HEK293 (cell line): ENCODE measurements at regions not wholly inside any gene's neighbourhood (a gene's known extent, or its start where the extent isn't known, plus 50 kb on each side); places are given as distances from the start of the nearest gene placed in this dataset.

Experiments used
- CTCF ChIA-PET: fragments of 350-600 bp; formaldehyde crosslinking; extraction: SDS; loops from one replicate; lab custom pipeline; 2021; ENCODE audit warnings: antibody characterized with exemption; lab: Yijun Ruan, JAX
- POLR2A ChIA-PET: fragments of 300-600 bp; formaldehyde crosslinking; extraction: SDS; loops from one replicate; lab custom pipeline; 2020; ENCODE audit warnings: antibody characterized with exemption, inconsistent platforms; lab: Yijun Ruan, JAX
- H3K27ac ChIP-seq: fragments of 200-500 bp; sonication (Bioruptor generic); 2 replicates; pipeline ENCODE4 v1.5.1; 2014; ENCODE audit warnings: low read depth, low read length, control low read depth, inconsistent platforms; ENCODE audit errors: extremely low read depth
- H3K36me3 ChIP-seq, 2 experiments: fragments of 200-500 bp in 1 of 2; sonication (Bioruptor generic) in 1 of 2; 1 replicate in 1 of 2; 2 replicates in 1 of 2; pipeline ENCODE4 v1.5.1; 2014 to 2017; ENCODE audit warnings: inconsistent platforms in 2 of 2, low read length in 2 of 2; ENCODE audit not compliant: control insufficient read depth in 2 of 2, insufficient read depth in 1 of 2
- H3K4me1 ChIP-seq: fragments of 200-500 bp; sonication (Bioruptor generic); 2 replicates; pipeline ENCODE4 v1.5.1; 2014; ENCODE audit warnings: mild to moderate bottlenecking, low read length, inconsistent platforms; ENCODE audit not compliant: control insufficient read depth, insufficient read depth
- H3K4me3 ChIP-seq: 2 replicates; pipeline ENCODE4 v1.5.1; 2011; ENCODE audit warnings: low read depth, mild to moderate bottlenecking, control low read depth, low read length, moderate library complexity
- H3K9me3 ChIP-seq: fragments of 200-500 bp; sonication (Bioruptor generic); 2 replicates; pipeline ENCODE4 v1.5.1; 2014; ENCODE audit warnings: low read depth, low read length, inconsistent platforms; ENCODE audit not compliant: control insufficient read depth, insufficient read depth
- KLF1 ChIP-seq: fragments of 450-650 bp; formaldehyde crosslinking; IDR thresholded peaks from 2 replicates; pipeline ENCODE4 v1.5.1; 2016; ENCODE audit warnings: missing biosample characterization, missing genetic modification characterization
- KLF16 ChIP-seq: fragments of 450-650 bp; formaldehyde crosslinking; IDR thresholded peaks from 2 replicates; pipeline ENCODE4 v1.5.1; 2017; ENCODE audit warnings: missing biosample characterization, missing genetic modification characterization
- MYNN ChIP-seq: fragments of 450-650 bp; formaldehyde crosslinking; IDR thresholded peaks from 2 replicates; pipeline ENCODE4 v1.5.1; 2016; ENCODE audit warnings: missing biosample characterization, missing genetic modification characterization, borderline replicate concordance
- MZF1 ChIP-seq: fragments of 450-650 bp; formaldehyde crosslinking; IDR thresholded peaks from 2 replicates; pipeline ENCODE4 v1.5.1; 2017; ENCODE audit warnings: missing biosample characterization, missing genetic modification characterization, borderline replicate concordance
- PRDM1 ChIP-seq: fragments of 450-650 bp; formaldehyde crosslinking; IDR thresholded peaks from 2 replicates; pipeline ENCODE4; 2016; ENCODE audit warnings: missing biosample characterization, missing genetic modification characterization
- YY2 ChIP-seq: fragments of 450-650 bp; formaldehyde crosslinking; IDR thresholded peaks from 2 replicates; pipeline ENCODE4 v1.5.1; 2016; ENCODE audit warnings: missing biosample characterization, missing genetic modification characterization
- ZBTB48 ChIP-seq: fragments of 450-650 bp; formaldehyde crosslinking; IDR thresholded peaks from 2 replicates; pipeline ENCODE4 v1.5.1; 2016; ENCODE audit warnings: missing biosample characterization, missing genetic modification characterization
- ZBTB8A ChIP-seq: fragments of 450-650 bp; formaldehyde crosslinking; IDR thresholded peaks from 2 replicates; pipeline ENCODE4 v1.5.1; 2016; ENCODE audit warnings: missing biosample characterization, missing genetic modification characterization
- ZFP37 ChIP-seq: fragments of 450-650 bp; formaldehyde crosslinking; IDR thresholded peaks from 2 replicates; pipeline ENCODE4 v1.5.1; 2016; ENCODE audit warnings: missing biosample characterization, missing genetic modification characterization
- ZNF133 ChIP-seq: fragments of 450-650 bp; formaldehyde crosslinking; IDR thresholded peaks from 2 replicates; pipeline ENCODE4 v1.5.1; 2016; ENCODE audit warnings: missing biosample characterization, missing genetic modification characterization
- ZNF138 ChIP-seq: fragments of 450-650 bp; formaldehyde crosslinking; IDR thresholded peaks from 2 replicates; pipeline ENCODE4 v1.5.1; 2016; ENCODE audit warnings: missing biosample characterization, missing genetic modification characterization, borderline replicate concordance
- ZNF155 ChIP-seq: fragments of 450-650 bp; formaldehyde crosslinking; IDR thresholded peaks from 2 replicates; pipeline ENCODE4 v1.5.1; 2016; ENCODE audit warnings: missing biosample characterization, missing genetic modification characterization
- ZNF19 ChIP-seq: fragments of 450-650 bp; formaldehyde crosslinking; IDR thresholded peaks from 2 replicates; pipeline ENCODE4; 2016; ENCODE audit warnings: missing biosample characterization, missing genetic modification characterization, low read depth
- ZNF214 ChIP-seq: fragments of 450-650 bp; formaldehyde crosslinking; IDR thresholded peaks from 2 replicates; pipeline ENCODE4 v1.5.1; 2017; ENCODE audit warnings: missing biosample characterization, mild to moderate bottlenecking, missing genetic modification characterization, borderline replicate concordance
- ZNF324 ChIP-seq: fragments of 450-650 bp; formaldehyde crosslinking; IDR thresholded peaks from 2 replicates; pipeline ENCODE4 v1.5.1; 2016; ENCODE audit warnings: missing biosample characterization, missing genetic modification characterization
- ZNF335 ChIP-seq: fragments of 450-650 bp; formaldehyde crosslinking; conservative IDR thresholded peaks from 2 replicates; pipeline ENCODE4 v1.5.1; 2016; ENCODE audit warnings: missing biosample characterization, missing genetic modification characterization
- ZNF404 ChIP-seq: fragments of 450-650 bp; formaldehyde crosslinking; IDR thresholded peaks from 2 replicates; pipeline ENCODE4 v1.5.1; 2017; ENCODE audit warnings: missing biosample characterization, missing genetic modification characterization
- ZNF785 ChIP-seq: fragments of 450-650 bp; formaldehyde crosslinking; IDR thresholded peaks from 2 replicates; pipeline ENCODE4 v1.5.1; 2016; ENCODE audit warnings: missing biosample characterization, missing genetic modification characterization
- TF ChIP-seq, protein P1 (sequence below): fragments of 450-650 bp; formaldehyde crosslinking; IDR thresholded peaks from 2 replicates; pipeline ENCODE4 v1.5.1; 2016; ENCODE audit warnings: missing biosample characterization, missing genetic modification characterization
- TF ChIP-seq, protein P2 (sequence below): fragments of 450-650 bp; formaldehyde crosslinking; IDR thresholded peaks from 2 replicates; pipeline ENCODE4 v1.5.1; 2016; ENCODE audit warnings: missing biosample characterization, missing genetic modification characterization
- TF ChIP-seq, protein P3 (sequence below): fragments of 450-650 bp; formaldehyde crosslinking; IDR thresholded peaks from 2 replicates; pipeline ENCODE4 v1.5.1; 2017; ENCODE audit warnings: missing biosample characterization, missing genetic modification characterization
- TF ChIP-seq, protein P4 (sequence below): fragments of 450-650 bp; formaldehyde crosslinking; IDR thresholded peaks from 2 replicates; pipeline ENCODE4 v1.5.1; 2016; ENCODE audit warnings: missing biosample characterization, missing genetic modification characterization
- TF ChIP-seq, protein P5 (sequence below): IDR thresholded peaks from 2 replicates; pipeline ENCODE4 v1.6.1; 2011; ENCODE audit warnings: mild to moderate bottlenecking, low read depth, low read length, borderline replicate concordance

DNA sequence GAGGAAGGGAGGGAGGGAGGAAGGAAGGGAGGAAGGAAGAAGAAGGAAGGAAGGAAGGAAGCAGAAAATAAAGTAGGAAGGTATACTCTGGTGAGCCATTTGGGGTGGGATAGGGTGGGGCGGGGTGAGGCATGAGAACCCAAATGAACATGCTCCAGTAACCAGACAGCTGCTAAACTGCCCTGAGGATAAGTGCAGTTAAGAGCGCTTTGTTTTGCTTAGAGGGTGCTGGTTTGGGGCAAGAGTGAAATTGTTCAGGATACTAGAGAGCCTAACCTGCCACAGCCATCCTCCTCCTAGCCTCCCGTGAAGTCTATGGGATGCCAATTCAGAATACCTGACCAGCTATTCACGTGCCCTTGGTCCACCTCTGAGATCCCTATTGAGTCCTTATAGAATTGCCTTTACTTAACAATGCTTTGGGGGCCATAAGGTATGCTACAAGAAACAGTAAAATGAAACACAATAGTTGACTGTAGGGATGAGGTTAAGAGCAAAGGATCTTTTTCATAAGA, 59.0 kb upstream of the ATF3 start (continued):
- TF ChIP-seq, protein P1, sequence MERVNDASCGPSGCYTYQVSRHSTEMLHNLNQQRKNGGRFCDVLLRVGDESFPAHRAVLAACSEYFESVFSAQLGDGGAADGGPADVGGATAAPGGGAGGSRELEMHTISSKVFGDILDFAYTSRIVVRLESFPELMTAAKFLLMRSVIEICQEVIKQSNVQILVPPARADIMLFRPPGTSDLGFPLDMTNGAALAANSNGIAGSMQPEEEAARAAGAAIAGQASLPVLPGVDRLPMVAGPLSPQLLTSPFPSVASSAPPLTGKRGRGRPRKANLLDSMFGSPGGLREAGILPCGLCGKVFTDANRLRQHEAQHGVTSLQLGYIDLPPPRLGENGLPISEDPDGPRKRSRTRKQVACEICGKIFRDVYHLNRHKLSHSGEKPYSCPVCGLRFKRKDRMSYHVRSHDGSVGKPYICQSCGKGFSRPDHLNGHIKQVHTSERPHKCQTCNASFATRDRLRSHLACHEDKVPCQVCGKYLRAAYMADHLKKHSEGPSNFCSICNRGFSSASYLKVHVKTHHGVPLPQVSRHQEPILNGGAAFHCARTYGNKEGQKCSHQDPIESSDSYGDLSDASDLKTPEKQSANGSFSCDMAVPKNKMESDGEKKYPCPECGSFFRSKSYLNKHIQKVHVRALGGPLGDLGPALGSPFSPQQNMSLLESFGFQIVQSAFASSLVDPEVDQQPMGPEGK (tag by site-specific recombination): no peak

DNA sequence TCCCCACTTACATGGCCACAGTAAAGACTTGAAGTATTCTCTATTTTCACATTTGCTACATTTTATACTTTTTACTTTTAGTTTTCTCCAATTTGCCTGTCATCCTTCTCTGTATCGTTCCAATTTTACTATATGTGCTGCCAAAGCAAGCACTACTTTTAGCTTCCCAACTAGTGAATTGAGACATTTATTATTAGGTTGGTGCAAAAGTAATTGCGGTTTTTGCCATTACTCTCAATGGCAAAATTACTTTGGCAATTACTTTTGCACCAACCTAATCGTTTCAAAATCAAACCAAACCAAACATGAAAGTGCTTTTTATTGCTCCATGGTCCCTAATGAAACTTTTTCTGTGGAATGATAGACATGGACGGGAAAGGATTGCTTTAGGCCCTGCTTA, 56.6 kb upstream of the ATF3 start:
- Histone ChIP-seq H3K4me3 (no peak overlapping the region), H3K36me3 (no peaks in the 10 kb centered on the region), H3K27ac (no peak overlapping the region), H3K9me3 (no peaks in the 10 kb centered on the region), H3K4me1 (no peaks in the 10 kb centered on the region)
- TF ChIP-seq ZNF404 (tag by site-specific recombination): no peak
- no peak for TF ChIP-seq ZNF155
- TF ChIP-seq ZBTB48 (tag by site-specific recombination): no peak
- TF ChIP-seq, protein P2, sequence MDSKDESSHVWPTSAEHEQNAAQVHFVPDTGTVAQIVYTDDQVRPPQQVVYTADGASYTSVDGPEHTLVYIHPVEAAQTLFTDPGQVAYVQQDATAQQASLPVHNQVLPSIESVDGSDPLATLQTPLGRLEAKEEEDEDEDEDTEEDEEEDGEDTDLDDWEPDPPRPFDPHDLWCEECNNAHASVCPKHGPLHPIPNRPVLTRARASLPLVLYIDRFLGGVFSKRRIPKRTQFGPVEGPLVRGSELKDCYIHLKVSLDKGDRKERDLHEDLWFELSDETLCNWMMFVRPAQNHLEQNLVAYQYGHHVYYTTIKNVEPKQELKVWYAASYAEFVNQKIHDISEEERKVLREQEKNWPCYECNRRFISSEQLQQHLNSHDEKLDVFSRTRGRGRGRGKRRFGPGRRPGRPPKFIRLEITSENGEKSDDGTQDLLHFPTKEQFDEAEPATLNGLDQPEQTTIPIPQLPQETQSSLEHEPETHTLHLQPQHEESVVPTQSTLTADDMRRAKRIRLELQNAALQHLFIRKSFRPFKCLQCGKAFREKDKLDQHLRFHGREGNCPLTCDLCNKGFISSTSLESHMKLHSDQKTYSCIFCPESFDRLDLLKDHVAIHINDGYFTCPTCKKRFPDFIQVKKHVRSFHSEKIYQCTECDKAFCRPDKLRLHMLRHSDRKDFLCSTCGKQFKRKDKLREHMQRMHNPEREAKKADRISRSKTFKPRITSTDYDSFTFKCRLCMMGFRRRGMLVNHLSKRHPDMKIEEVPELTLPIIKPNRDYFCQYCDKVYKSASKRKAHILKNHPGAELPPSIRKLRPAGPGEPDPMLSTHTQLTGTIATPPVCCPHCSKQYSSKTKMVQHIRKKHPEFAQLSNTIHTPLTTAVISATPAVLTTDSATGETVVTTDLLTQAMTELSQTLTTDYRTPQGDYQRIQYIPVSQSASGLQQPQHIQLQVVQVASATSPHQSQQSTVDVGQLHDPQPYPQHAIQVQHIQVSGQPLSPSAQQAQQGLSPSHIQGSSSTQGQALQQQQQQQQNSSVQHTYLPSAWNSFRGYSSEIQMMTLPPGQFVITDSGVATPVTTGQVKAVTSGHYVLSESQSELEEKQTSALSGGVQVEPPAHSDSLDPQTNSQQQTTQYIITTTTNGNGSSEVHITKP (tag by site-specific recombination): no peak
- TF ChIP-seq ZNF785: no peak
- peak; percentile 73 for TF ChIP-seq PRDM1 (tag by site-specific recombination)
- no peak for TF ChIP-seq ZNF138 (tag by site-specific recombination)
- ChIA-PET CTCF (interaction anchor here (0.6 kb wide), 1 partner anchor 309 kb away, joined by 3 read pairs; no protein-coding TSS in a partner anchor), POLR2A (no interaction called here)

DNA sequence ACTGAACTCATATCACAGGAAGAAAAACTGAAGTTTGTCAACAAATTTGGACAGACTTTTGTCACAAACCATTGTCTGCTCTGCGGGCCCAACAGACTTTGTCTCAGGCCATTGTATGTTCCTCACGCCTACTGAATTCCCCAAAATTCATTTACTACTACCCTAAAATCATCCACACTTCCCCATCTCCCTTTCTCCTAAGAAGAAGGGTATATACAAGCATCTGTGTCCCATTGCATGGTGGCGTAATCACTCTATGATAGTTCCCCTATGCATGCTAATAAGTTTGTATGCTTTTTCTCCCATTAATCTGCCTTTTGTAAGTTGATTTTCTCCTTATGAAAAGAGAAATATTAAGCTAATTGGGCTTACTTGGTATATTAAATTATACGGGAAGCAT, 54.9 kb upstream of the ATF3 start:
- Histone ChIP-seq H3K27ac (no peak overlapping the region), H3K36me3 (no peaks in the 10 kb centered on the region), H3K4me1 (no peaks in the 10 kb centered on the region), H3K4me3 (no peak overlapping the region), H3K9me3 (no peaks in the 10 kb centered on the region)
- ChIA-PET CTCF (interaction anchor here (1.8 kb wide), 1 partner anchor 76 kb away, joined by 6 read pairs; no protein-coding TSS in a partner anchor), POLR2A (no interaction called here)
- no peak for TF ChIP-seq KLF1 (tag by site-specific recombination)
- TF ChIP-seq ZNF324 (tag by site-specific recombination): no peak
- no peak for TF ChIP-seq ZNF335 (tag by site-specific recombination)
- TF ChIP-seq MYNN: no peak
- TF ChIP-seq ZBTB8A: no peak
- TF ChIP-seq MZF1 (tag by site-specific recombination): no peak
- no peak for TF ChIP-seq KLF16 (tag by site-specific recombination)
- no peak for TF ChIP-seq ZNF214 (tag by site-specific recombination)
- TF ChIP-seq, protein P3, sequence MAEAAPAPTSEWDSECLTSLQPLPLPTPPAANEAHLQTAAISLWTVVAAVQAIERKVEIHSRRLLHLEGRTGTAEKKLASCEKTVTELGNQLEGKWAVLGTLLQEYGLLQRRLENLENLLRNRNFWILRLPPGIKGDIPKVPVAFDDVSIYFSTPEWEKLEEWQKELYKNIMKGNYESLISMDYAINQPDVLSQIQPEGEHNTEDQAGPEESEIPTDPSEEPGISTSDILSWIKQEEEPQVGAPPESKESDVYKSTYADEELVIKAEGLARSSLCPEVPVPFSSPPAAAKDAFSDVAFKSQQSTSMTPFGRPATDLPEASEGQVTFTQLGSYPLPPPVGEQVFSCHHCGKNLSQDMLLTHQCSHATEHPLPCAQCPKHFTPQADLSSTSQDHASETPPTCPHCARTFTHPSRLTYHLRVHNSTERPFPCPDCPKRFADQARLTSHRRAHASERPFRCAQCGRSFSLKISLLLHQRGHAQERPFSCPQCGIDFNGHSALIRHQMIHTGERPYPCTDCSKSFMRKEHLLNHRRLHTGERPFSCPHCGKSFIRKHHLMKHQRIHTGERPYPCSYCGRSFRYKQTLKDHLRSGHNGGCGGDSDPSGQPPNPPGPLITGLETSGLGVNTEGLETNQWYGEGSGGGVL: no peak
- TF ChIP-seq, protein P4, sequence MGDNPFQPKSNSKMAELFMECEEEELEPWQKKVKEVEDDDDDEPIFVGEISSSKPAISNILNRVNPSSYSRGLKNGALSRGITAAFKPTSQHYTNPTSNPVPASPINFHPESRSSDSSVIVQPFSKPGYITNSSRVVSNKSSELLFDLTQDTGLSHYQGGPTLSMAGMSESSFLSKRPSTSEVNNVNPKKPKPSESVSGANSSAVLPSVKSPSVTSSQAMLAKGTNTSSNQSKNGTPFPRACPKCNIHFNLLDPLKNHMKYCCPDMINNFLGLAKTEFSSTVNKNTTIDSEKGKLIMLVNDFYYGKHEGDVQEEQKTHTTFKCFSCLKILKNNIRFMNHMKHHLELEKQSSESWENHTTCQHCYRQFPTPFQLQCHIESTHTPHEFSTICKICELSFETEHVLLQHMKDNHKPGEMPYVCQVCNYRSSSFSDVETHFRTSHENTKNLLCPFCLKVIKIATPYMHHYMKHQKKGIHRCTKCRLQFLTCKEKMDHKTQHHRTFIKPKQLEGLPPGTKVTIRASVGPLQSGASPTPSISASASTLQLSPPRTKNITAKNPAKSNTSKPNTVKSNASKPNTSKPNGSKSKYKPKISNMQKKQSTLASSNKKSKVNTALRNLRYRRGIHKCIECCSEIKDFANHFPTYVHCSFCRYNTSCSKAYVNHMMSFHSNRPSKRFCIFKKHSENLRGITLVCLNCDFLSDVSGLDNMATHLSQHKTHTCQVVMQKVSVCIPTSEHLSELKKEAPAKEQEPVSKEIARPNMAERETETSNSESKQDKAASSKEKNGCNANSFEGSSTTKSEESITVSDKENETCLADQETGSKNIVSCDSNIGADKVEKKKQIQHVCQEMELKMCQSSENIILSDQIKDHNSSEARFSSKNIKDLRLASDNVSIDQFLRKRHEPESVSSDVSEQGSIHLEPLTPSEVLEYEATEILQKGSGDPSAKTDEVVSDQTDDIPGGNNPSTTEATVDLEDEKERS (tag by site-specific recombination): no peak
- TF ChIP-seq ZNF133 (tag by site-specific recombination): no peak
- no peak for TF ChIP-seq ZNF19 (tag by site-specific recombination)
- TF ChIP-seq, protein P5, sequence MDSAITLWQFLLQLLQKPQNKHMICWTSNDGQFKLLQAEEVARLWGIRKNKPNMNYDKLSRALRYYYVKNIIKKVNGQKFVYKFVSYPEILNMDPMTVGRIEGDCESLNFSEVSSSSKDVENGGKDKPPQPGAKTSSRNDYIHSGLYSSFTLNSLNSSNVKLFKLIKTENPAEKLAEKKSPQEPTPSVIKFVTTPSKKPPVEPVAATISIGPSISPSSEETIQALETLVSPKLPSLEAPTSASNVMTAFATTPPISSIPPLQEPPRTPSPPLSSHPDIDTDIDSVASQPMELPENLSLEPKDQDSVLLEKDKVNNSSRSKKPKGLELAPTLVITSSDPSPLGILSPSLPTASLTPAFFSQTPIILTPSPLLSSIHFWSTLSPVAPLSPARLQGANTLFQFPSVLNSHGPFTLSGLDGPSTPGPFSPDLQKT: no peak
- TF ChIP-seq YY2 (tag by site-specific recombination): no peak
- TF ChIP-seq ZFP37: no peak
